ENCODE measurements at regions not wholly inside any gene's neighbourhood (a gene's known extent, or its start where the extent isn't known, plus 50 kb on each side); places are given as distances from the start of the nearest gene placed in this dataset.

- no peak for DNase-seq
These were observed 534.8 kb downstream of the BRD1 start for GRCh38 chr22:49292909-49293308.

- no peak for DNase-seq
These were observed 535.9 kb downstream of the BRD1 start for GRCh38 chr22:49291781-49292180.

GRCh38 chr22:49291169-49291568 lies 536.5 kb downstream of the BRD1 start:
- DNase-seq, result no peak

GRCh38 chr22:49290711-49291110 lies 537.0 kb downstream of the BRD1 start:
- DNase-seq, result no peak

- no peak for DNase-seq
These were observed 537.6 kb downstream of the BRD1 start for GRCh38 chr22:49289822-49290679.

- DNase-seq, result no peak
These were observed 541.4 kb downstream of the BRD1 start for GRCh38 chr22:49286181-49286760.

- DNase-seq, result no peak
These were observed 542.7 kb downstream of the BRD1 start for GRCh38 chr22:49284931-49285330.

GRCh38 chr22:49284056-49284784 lies 543.5 kb downstream of the BRD1 start:
- DNase-seq, result no peak

- no peak for DNase-seq
These were observed 545.1 kb downstream of the BRD1 start for GRCh38 chr22:49282596-49282995.

- DNase-seq, result no peak
These were observed 546.0 kb downstream of the BRD1 start for GRCh38 chr22:49281467-49282340.

- DNase-seq, result no peak
These were observed 549.3 kb downstream of the BRD1 start for GRCh38 chr22:49278340-49278739.

- no peak for DNase-seq
These were observed 551.1 kb downstream of the BRD1 start for GRCh38 chr22:49276567-49276966.

- no peak for DNase-seq
These were observed 552.8 kb downstream of the BRD1 start for GRCh38 chr22:49274754-49275380.

GRCh38 chr22:49272546-49273125 lies 555.0 kb downstream of the BRD1 start:
- DNase-seq, result no peak

GRCh38 chr22:49271831-49272230 lies 555.8 kb downstream of the BRD1 start:
- DNase-seq, result no peak

GRCh38 chr22:49271369-49271727 lies 556.3 kb downstream of the BRD1 start:
- DNase-seq, result no peak

GRCh38 chr22:49270595-49271368 lies 556.9 kb downstream of the BRD1 start:
- no peak for DNase-seq

GRCh38 chr22:49269928-49270327 lies 557.7 kb downstream of the BRD1 start:
- DNase-seq, result no peak

- DNase-seq, result no peak
These were observed 558.3 kb downstream of the BRD1 start for GRCh38 chr22:49269371-49269770.

- DNase-seq, result no peak
These were observed 558.7 kb downstream of the BRD1 start for GRCh38 chr22:49268924-49269323.

GRCh38 chr22:49267996-49268395 lies 559.7 kb downstream of the BRD1 start:
- DNase-seq, result no peak

Measured in GOT3 (cell line).